BLaER1 (cell line): ENCODE measurements at regions not wholly inside any gene's neighbourhood (a gene's known extent, or its start where the extent isn't known, plus 50 kb on each side); places are given as distances from the start of the nearest gene placed in this dataset.
"Not testable (repeated sequence)": the region's sequence is repeated elsewhere in the genome, so short reads cannot be mapped to it uniquely, and the experiment has no call there.

Source experiments
- H3K27ac ChIP-seq: shearing (Covaris generic); formaldehyde crosslinking; 2 replicates; pipeline ENCODE4 v1.8.1; 2022
- H3K27me3 ChIP-seq: shearing (Covaris generic); formaldehyde crosslinking; 2 replicates; pipeline ENCODE4 v1.8.1; 2022
- H3K36me3 ChIP-seq: shearing (Covaris generic); formaldehyde crosslinking; 2 replicates; pipeline ENCODE4 v1.8.1; 2022
- H3K4me1 ChIP-seq: shearing (Covaris generic); formaldehyde crosslinking; 2 replicates; pipeline ENCODE4 v1.8.1; 2022
- H3K4me2 ChIP-seq: shearing (Covaris generic); formaldehyde crosslinking; 2 replicates; pipeline ENCODE4 v1.8.1; 2022
- H3K4me3 ChIP-seq: shearing (Covaris generic); formaldehyde crosslinking; 2 replicates; pipeline ENCODE4 v1.8.1; 2022
- H3K9ac ChIP-seq: shearing (Covaris generic); formaldehyde crosslinking; 2 replicates; pipeline ENCODE4 v1.8.1; 2022
- H3K9me3 ChIP-seq: shearing (Covaris generic); formaldehyde crosslinking; 2 replicates; pipeline ENCODE4 v1.8.1; 2022
- H4K20me1 ChIP-seq: shearing (Covaris generic); formaldehyde crosslinking; 2 replicates; pipeline ENCODE4 v1.8.1; 2022
- Cebpa-rat ChIP-seq: shearing (Covaris generic); IDR thresholded peaks from 2 replicates; pipeline ENCODE4 v1.8.1; 2022

DNA sequence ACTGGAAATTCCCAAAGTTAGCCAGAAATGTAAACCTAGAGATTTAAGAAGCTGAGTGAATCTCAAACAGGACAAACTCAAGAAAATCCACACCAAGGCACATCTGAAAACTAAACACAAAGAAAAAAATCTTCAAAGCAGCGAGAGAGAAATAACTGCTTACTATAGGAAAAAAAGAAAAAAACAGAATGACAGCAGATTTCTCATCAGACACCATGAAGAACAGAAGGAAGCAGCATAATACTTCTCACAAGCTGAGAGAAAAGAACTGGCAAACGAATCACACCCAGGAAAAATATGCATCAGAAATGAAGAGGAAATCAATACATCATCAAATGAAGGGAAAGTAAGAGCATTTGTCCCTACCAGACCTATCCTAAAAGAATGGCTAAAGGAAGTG is 236.3 kb upstream of the ADAMTS3 start:
- H3K4me2 ChIP-seq, result no peak overlapping the region
- no peak overlapping the region for H3K27ac ChIP-seq
- H4K20me1 ChIP-seq, result no peaks in the 10 kb centered on the region
- H3K4me3 ChIP-seq, result no peak overlapping the region
- H3K9me3 ChIP-seq, result no peaks in the 10 kb centered on the region
- H3K36me3 ChIP-seq, result no peaks in the 10 kb centered on the region
- no peak for TF ChIP-seq Cebpa-rat
- H3K4me1 ChIP-seq, result no peaks in the 10 kb centered on the region
- no peak overlapping the region for H3K9ac ChIP-seq
- no peaks in the 10 kb centered on the region for H3K27me3 ChIP-seq

DNA sequence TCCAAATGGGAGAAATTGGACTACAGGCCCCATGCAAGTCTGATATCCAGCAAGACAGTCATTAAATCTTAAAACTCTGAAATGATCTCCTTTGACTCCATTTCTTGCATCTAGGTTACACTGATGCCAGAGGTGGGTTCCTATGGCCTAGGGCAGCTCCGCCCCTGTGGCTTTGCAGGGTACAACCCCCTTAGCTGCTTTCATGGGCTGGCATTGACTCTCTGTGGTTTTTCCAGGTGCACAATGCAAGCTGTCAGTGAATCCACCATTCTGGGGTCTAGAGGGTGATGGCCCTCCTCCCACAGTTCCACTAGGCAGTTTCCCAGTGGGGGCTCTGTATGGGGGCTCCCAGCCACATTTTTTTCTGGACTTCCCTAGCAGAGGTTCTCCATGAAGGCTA is 228.5 kb upstream of the ADAMTS3 start:
- H3K4me3 ChIP-seq, result no peak overlapping the region
- no peaks in the 10 kb centered on the region for H3K4me1 ChIP-seq
- no peak overlapping the region for H3K9ac ChIP-seq
- H3K27me3 ChIP-seq, result no peaks in the 10 kb centered on the region
- no peak for TF ChIP-seq Cebpa-rat
- H3K9me3 ChIP-seq, result peaks cover 8% of the 10 kb centered on the region
- no peak overlapping the region for H3K4me2 ChIP-seq
- no peaks in the 10 kb centered on the region for H4K20me1 ChIP-seq
- no peaks in the 10 kb centered on the region for H3K36me3 ChIP-seq
- no peak overlapping the region for H3K27ac ChIP-seq

- Histone ChIP-seq H3K36me3 (no peaks in the 10 kb centered on the region), H3K9ac (no peak overlapping the region), H4K20me1 (no peaks in the 10 kb centered on the region), H3K9me3 (no peaks in the 10 kb centered on the region; the same call in 1 of the 2 replicates), H3K27me3 (no peaks in the 10 kb centered on the region), H3K27ac (no peak overlapping the region), H3K4me3 (no peak overlapping the region), H3K4me1 (no peaks in the 10 kb centered on the region), H3K4me2 (no peak overlapping the region)
- no peak for TF ChIP-seq Cebpa-rat
Measured at GRCh38 chr4:72791054-72791453, 222.0 kb upstream of the ADAMTS3 start.

DNA sequence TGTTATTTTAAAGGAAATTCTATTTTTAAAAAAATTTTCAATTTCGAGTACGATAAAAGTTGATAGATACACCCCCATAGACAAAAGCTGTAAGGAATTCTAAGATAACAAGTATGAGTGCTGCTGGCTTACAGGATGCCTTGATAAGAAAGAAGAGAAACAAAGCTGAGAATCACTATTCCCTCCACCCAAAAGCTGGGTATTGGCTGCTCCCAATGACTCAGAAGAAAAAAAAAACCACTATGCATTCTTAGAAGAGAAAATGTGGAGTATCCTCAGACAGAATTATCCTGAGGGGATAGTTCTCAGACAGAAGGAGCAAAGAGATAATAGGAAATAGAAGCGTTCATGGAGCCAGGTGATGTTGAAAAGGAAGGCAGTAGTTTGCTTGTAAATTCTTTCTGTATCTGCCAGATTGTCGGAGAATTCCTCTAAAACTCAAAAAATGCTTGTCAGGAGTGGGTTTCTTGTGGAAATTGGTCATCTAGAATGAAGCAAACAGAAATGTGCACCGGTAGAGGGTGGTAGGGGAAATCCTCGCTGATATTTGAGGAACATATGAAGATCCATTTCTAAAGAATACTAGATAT is 217.5 kb upstream of the ADAMTS3 start:
- H3K4me1 ChIP-seq, result no peaks in the 10 kb centered on the region
- TF ChIP-seq Cebpa-rat, result no peak
- H3K4me3 ChIP-seq, result no peak overlapping the region
- no peak overlapping the region for H3K27ac ChIP-seq
- H3K27me3 ChIP-seq, result no peaks in the 10 kb centered on the region
- H3K9me3 ChIP-seq, result no peaks in the 10 kb centered on the region
- H3K36me3 ChIP-seq, result no peaks in the 10 kb centered on the region
- H4K20me1 ChIP-seq, result no peaks in the 10 kb centered on the region
- H3K9ac ChIP-seq, result no peak overlapping the region
- H3K4me2 ChIP-seq, result no peak overlapping the region

- Histone ChIP-seq H3K36me3 (no peaks in the 10 kb centered on the region), H3K9ac (no peak overlapping the region), H3K4me3 (no peak overlapping the region), H3K4me2 (no peak overlapping the region), H4K20me1 (no peaks in the 10 kb centered on the region), H3K9me3 (no peaks in the 10 kb centered on the region), H3K27ac (no peak overlapping the region), H3K27me3 (no peaks in the 10 kb centered on the region), H3K4me1 (no peaks in the 10 kb centered on the region)
- TF ChIP-seq Cebpa-rat, result no peak
Measured at GRCh38 chr4:72779241-72779640, 210.2 kb upstream of the ADAMTS3 start.

GRCh38 chr4:72777436-72777835 is 208.4 kb upstream of the ADAMTS3 start:
- no peaks in the 10 kb centered on the region for H4K20me1 ChIP-seq
- H3K9ac ChIP-seq, result no peak overlapping the region
- H3K4me3 ChIP-seq, result no peak overlapping the region
- H3K27me3 ChIP-seq, result no peaks in the 10 kb centered on the region
- H3K4me1 ChIP-seq, result no peaks in the 10 kb centered on the region
- H3K36me3 ChIP-seq, result no peaks in the 10 kb centered on the region
- H3K9me3 ChIP-seq, result no peaks in the 10 kb centered on the region
- no peak overlapping the region for H3K4me2 ChIP-seq
- H3K27ac ChIP-seq, result no peak overlapping the region
- no peak for TF ChIP-seq Cebpa-rat

DNA sequence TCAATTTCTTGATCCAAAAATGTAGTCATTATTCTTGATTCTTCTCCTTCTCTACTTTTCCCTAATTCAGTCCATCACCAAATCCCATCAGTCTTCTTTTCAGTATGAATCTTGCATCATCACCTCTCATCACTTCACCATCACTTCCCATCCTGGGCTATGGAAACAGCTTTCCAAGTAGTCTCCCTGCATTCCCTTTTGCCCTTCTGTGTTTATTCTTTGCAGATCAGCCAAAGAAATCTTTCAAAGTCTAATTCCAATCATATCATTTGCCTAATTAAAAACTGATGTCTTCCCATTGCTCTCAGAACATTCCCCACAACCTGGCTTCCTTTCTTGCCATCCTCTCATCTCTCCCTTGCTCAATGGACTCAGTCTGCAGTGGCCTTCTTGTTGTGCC is 201.7 kb upstream of the ADAMTS3 start:
- Histone ChIP-seq H3K27me3 (no peaks in the 10 kb centered on the region), H3K9ac (no peak overlapping the region), H3K27ac (no peak overlapping the region), H4K20me1 (no peaks in the 10 kb centered on the region), H3K36me3 (no peaks in the 10 kb centered on the region), H3K4me1 (no peaks in the 10 kb centered on the region), H3K4me3 (no peak overlapping the region), H3K9me3 (no peaks in the 10 kb centered on the region), H3K4me2 (no peak overlapping the region)
- no peak for TF ChIP-seq Cebpa-rat

DNA sequence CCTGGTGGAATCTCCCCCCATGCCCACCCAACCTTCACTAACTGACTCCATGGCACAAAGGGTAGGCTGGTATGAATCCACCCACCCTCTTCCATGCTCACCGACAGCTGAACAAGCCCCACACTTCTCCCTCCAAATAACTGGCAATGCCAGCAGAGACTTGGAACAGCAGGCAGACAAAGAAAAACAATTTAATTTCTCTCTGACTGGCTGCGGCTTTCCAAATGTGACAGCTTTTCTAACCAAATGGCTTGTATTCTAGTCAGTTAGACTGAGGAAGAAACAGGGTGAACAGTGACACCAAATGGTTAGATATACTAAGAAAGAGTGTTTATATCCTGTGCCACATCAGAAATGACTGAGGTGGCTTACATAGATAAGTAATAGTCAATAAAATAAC is 199.3 kb upstream of the ADAMTS3 start:
- Histone ChIP-seq H3K9me3 (no peaks in the 10 kb centered on the region), H3K27me3 (no peaks in the 10 kb centered on the region), H3K9ac (no peak overlapping the region), H3K36me3 (no peaks in the 10 kb centered on the region), H3K4me3 (no peak overlapping the region), H3K4me2 (no peak overlapping the region), H4K20me1 (no peaks in the 10 kb centered on the region), H3K27ac (no peak overlapping the region), H3K4me1 (no peaks in the 10 kb centered on the region)
- TF ChIP-seq Cebpa-rat, result no peak

DNA sequence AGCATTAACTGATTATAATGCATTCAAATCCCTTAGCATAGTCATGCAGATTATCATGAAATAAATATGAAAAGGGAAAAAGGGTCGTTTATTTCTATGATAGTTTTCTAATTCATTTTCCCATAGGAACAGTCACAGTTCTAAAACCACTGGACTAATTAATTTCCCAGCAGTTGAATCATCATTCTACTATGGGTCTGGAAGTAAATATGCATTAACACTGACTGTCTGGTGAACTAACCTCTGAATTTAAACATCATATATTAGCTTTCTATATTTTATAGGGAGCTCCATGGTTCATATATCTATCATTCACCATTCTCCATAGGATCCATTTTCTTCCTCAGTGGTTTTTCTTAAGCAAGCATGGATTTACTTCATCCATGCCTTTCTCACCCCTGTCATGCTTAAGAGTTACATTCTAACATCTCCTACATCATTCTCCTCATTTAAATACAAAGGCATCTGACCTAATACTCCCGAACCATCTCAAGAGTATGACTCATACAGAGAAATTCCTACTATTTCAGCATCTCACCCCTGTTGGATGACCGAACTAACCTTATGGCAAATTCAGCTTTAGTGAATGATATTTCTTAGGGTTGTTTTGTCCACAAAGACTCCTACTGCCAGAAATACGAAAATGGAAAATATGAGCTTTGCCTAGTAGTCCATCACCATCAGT is 198.7 kb upstream of the ADAMTS3 start:
- Histone ChIP-seq H3K36me3 (no peaks in the 10 kb centered on the region), H3K4me1 (no peaks in the 10 kb centered on the region), H3K27me3 (no peaks in the 10 kb centered on the region), H3K4me2 (no peak overlapping the region), H3K27ac (no peak overlapping the region), H3K9ac (no peak overlapping the region), H3K9me3 (no peaks in the 10 kb centered on the region), H3K4me3 (no peak overlapping the region), H4K20me1 (no peaks in the 10 kb centered on the region)
- no peak for TF ChIP-seq Cebpa-rat

DNA sequence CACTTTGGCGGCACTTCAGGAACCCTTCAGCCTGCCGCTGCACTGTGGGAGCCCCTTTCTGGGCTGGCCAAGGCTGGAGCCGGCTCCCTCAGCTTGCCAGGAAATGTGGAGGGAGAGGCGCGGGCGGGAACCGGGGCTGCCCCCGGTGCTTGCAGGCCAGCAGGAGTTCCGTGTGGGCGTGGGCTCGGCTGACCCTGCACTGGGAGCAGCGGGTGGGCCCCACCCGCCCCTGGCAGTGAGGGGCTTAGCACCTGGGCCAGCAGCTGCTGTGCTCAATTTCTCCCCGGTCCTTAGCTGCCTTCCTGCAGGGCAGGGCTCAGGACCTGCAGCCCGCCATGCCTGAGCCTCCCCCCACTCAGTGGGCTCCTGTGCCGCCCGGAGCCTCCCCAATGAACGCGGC is 196.8 kb upstream of the ADAMTS3 start:
- not testable (repeated sequence) for H3K9me3 ChIP-seq, H4K20me1 ChIP-seq, H3K27ac ChIP-seq, H3K4me3 ChIP-seq, H3K27me3 ChIP-seq, H3K4me2 ChIP-seq, H3K36me3 ChIP-seq, H3K9ac ChIP-seq, H3K4me1 ChIP-seq
